ENCODE measurements at regions not wholly inside any gene's neighbourhood (a gene's known extent, or its start where the extent isn't known, plus 50 kb on each side); places are given as distances from the start of the nearest gene placed in this dataset.

- TF ChIP-seq POLR2AphosphoS5 (IDR thresholded peaks at IDR 0.05; ENCODE audit: borderline replicate concordance, low read depth, low read length) (no peak), FOXP2 (optimal IDR thresholded peaks at IDR 0.05; ENCODE audit: control extremely low read depth, extremely low read length, insufficient read depth) (no peak), EZH2 (IDR thresholded peaks at IDR 0.05) (no peak)
These were observed 641.4 kb downstream of the BRD1 start for GRCh38 chr22:49186293-49186692.
